Dermis blood vessel endothelial cell (primary cell): ENCODE measurements at regions not wholly inside any gene's neighbourhood (a gene's known extent, or its start where the extent isn't known, plus 50 kb on each side); places are given as distances from the start of the nearest gene placed in this dataset.
A peak's percentile ranks its signal among the peaks of the same experiment; 100 is the strongest.
"Not testable (repeated sequence)": the region's sequence is repeated elsewhere in the genome, so short reads cannot be mapped to it uniquely, and the experiment has no call there.

Experiments used
- DNase-seq: peaks from one replicate; pipeline ENCODE4 v3.0.0; 2010

DNA sequence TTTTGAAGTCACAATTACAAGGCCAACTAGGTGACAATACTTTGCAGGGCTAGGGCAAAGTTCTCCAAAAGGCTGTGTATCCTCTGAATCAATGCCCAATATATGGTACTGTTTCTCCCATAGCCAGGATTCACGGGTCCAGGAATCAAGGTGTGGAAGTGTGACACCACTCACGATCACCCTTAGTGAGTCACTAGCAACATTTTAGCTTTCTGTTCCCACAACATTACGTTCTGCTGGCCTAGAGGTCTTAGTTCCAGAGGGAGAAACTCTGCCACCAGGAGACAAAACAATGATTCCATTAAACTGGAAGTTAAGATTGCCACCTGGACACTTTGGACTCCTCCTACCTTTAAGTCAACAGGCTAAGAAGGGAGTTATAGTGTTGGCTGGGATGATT, 88.5 kb upstream of the RANBP6 start:
- not testable (repeated sequence) for DNase-seq

DNA sequence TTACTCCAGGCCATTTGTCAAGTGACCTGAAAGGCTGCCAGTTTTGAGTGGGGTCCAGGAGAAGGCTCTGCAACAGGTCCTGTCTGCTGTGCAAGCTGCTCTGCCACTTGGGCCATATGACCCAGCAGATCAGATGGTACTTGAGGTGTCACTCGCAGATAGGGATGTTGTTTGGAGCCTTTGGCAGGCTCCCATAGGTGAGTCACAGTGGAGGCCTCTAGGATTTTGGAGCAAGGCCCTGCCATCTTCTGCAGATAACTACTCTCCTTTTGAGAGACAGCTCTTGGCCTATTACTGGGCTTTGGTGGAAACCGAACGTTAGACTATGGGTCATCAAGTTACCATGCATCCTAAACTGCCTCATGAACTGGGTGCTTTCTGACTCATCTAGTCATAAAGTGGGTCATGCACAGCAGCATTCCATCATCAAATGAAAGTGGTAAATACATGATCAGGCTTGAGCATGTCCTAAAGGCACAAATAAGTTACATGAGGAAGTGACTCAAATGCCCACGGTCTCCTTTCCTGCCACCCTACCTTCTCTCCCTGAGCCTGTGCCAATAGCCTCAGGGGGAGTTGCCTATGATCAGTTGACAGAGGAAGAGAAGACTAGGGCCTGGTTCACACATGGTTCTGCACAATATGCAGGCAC, 87.0 kb upstream of the RANBP6 start:
- DNase-seq = peak; percentile 18

DNA sequence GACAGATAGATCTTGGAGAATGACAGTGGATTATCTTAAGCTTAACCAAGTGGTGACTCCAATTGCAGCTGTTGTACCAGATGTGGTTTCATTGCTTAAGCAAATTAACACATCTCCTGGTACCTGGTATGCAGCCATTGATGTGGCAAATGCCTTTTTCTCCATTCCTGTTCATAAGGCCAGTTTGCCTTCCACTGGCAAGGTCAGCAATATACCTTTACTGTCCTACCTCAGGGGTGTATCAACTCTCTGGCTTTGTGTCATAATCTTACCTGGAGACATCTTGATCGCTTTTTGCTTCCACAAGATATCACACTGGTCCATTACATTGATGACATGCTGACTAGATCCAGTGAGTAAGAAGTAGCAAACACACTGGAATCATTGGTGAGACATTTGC, 86.3 kb upstream of the RANBP6 start:
- not testable (repeated sequence) for DNase-seq

DNA sequence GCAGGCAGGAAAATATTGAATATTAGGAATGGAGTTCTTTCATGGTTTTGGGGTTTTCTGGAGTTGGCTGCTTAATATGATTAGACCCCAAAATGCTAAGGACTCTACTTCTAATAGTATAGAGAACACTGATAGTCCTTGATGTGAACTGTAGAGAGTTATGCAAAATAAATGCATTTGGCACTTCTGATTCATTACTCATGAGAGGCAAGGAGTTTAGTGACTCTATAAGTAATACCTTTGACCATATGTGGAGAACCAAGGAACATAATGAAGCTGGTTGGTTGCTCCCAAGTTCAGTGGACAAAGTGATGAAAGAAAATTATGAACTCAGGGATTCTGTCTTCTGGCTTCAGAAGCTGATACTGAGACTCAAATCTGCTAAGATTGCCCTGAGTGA, 83.9 kb upstream of the RANBP6 start:
- DNase-seq = not testable (repeated sequence)

DNA sequence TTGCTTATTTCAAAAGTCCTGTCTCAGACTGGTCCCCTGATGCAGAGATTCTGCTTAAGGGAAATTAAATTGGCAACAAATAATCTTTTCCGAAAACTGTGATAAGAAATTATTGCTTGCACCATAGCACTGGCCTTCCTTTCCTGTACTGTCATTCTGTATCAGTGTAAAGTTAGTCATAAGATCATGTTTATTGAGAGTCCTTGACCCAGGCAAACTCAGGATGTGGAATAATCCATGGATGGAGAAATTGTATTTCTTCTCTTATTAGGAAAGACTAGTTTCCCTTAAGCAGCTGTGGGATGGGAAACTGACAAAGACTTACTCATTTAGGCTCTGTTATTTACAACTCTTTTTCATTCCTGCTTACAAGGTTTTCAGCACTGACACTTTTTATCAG, 83.0 kb upstream of the RANBP6 start:
- DNase-seq = peak; percentile 23

DNA sequence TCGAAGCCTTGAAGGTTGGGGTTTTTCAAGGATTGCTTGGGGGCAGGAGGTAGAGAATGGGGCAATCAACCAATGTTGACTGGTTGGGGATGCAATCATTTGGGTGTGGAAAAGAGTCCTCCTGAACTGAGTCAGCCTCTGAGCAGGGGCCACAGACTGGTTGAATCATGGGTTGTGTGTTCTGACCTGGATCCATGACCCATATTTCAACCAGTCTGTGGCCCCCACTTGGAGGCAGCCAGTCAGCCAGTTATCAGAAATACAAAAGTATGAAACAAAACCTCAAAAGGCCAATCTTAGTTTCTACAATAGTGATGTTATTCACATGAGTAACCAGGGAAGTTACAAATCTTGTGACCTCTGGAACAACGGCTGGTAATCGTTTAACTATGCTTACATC, 81.4 kb upstream of the RANBP6 start:
- DNase-seq = no peak

DNA sequence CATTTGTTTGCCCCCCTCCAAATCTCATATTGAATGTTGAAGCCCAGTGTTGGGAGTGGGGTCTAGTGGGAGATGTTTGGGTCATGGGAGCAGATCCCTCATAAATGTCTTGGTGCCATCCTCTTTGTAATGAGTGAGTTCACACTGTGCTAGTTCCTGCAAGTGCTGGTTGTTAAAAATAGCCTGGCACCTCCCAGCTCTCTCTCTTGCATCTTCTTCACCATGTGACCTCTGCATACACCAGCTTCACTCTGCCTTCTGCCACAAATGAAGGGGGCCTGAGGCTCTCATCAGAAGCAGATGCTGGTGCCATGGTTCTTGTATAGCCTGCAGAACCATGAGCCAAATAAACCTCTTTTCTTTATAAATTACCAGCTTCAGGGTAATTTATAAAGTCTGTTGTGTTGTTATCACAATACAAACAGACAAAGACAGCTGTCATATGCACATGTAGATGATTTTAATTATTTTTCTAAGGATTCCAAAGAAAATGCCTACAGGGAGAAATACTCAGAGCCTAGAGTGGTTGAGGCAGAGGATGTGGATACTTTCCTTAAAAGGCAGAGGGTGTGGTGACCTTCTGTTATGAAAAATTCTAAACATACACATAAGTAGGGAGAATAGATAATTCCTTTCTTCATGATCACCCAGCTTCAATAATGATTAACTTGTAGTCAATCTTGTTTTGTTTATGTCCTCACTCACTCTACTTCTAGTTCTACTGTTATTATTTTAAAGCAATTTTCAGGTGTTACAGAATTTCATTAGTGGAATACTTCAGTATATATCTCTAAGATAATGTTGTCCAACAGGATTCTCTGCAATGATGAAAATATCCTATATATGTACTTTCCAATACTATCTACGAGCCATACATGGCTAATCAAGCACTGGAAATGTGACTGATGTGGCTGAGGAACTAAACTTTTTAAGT, 75.1 kb upstream of the RANBP6 start:
- DNase-seq = no peak

DNA sequence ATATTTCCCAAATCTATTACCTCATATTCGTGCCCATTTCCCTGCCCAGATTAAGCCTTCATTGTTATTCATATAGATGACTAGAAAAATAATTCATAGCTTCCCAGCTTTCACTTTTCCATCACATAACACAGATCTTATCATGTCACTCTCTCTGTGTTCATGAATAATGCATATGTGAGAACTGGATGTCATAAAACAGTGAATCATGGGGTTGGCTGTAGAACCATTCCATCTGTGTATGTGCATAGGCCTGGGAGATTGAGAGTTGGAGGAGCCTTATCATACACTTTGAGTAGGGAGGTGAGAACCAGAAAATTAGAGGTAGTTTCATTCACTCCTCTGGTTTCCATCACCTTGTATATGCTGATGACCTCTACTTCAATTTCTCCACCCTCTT, 73.9 kb upstream of the RANBP6 start:
- no peak for DNase-seq

DNA sequence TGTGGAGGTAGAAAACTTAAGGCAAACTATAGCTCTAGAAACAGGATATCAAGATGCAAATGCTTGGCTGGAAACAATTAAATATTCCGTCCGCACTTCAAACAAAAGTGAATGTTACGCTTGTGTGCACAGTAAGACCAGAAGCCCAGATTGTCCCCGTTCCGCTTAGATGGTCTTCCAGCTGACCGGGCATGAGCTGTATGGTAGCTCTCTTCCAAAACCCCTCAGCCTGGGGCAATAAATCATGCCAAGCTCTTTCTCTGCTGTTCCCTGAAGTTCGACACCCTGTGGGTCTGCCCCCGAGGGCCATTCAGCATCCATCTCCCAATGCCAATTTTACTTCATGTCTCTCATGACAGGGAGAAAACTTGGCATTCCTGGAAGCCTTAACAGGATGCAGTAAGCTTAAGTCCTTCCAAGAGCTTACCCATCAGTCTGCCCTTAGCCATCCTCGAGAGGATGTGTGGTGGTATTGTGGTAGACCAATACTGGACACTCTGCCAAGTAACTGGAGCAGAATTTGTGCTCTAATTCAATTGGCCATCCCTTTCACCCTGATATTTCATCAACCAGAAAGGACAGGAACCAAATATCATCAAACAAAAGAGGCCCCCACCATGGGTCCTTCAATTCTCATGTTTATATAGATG, 70.7 kb upstream of the RANBP6 start:
- no peak for DNase-seq

DNA sequence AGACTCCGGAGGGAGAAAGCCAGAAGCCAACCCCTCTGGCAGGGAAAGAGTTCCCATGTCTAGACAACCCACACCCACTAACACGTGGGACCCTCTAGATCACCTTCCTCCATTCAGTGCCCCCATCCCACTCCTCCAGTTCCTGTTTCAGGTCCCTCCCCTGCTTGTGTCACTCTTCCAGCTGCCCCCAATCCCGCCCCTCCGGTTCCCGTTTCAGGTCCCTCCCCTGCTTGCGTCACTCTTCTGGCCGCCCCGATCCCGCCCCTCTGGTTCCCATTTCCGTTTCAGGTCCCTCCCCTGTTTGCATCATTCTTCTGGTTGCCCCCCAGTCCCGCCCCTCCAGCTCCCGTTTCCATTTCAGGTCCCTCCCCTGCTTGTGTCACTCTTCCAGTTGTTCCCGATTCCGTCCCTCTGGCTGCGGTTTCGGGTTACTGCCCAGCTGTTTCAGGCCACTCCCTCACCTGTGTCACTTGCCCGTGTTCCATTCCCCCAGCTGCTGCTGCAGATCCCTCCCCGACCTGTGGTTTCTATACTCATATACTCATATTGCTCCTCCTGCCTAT, 64.8 kb upstream of the RANBP6 start:
- DNase-seq = peak; percentile 88

DNA sequence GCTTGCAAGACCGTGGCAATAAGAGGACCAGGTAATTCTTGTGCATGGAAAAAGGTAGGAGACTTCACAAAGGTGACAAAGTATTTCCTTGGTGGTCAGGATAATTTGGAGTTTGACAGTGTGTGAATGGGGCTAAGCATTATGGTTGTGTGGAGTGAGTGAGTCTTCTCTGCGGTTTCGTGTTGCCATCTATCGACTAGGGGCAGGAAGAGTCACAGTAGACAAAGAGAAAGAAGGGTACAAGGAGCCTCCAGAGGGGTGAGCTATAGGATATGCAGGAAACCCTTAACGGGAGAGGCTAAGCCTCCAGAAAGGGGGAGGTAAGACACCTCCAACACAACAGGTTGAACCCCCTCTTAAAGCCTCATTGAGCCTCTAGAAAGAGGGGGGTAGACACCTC, 64.0 kb upstream of the RANBP6 start:
- no peak for DNase-seq

DNA sequence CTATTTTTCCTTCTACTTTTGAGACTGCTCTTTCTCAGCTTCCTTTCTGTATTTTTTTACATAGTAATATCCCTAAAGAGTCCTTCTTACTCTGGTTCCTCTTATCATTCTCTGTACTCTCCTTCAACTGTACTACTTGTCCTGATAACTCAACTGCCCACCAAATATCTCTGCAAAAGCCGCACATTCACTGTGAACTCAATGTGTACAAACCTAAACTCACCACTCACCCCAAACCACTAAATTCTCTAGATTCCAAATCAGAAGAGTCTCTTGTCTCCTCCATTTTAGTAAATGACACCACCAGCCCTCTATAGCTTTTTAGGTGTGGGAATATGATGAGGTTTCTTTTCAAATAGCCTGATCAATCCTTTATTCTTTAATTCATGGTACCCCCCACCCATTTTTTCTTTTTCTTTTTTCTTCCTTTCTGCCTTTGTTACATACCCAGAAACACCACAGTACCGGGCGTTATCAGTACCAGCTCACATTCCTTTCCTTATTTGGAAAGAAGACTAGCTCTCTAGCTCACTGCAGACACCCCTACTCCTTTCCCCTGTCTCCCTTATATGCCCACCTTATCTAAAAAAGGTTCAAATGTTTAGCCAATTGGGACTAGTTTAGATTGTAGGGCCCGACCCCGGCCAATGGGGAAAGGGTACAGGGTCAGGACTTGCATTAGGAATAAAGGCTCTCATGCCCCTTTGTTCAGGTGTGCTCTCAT, 63.1 kb upstream of the RANBP6 start:
- no peak for DNase-seq

DNA sequence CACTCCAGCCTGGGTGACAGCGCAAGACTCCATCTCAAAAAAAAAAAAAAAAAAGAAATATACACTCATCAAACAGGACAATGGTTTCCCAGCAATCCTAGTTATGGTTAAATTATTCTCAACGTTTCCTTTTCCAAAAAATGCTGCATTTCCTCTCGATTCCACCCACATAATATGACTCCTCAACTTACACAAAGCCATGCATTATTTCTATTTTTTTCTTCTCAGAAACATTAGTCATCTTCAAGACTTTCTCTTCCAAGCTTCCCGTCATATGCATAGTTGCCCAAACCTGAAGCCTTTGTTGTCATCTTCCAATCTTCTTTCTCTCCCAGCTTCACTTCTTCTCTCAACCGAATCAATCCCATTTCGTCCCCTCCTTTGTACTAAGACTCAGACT, 61.4 kb upstream of the RANBP6 start:
- peak; percentile 45 for DNase-seq

DNA sequence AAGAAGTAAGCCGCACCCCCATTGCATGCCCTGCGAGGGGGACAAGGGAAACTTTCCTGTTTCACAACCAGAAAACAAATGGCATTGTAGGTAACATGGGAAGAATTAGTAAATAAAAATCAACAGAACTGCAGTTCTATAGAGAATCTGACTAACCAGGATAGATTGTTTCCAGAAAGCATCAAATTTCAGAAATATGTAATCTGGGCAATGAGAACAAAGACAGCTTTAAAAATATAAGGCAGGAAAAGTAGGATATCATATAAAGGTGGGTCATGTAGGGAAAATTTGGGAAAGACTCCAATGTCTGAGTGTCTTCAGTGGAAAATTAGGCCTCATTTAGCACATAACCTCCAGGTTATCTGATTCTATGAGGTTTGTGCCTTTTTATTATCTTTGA, 58.3 kb upstream of the RANBP6 start:
- DNase-seq = no peak

DNA sequence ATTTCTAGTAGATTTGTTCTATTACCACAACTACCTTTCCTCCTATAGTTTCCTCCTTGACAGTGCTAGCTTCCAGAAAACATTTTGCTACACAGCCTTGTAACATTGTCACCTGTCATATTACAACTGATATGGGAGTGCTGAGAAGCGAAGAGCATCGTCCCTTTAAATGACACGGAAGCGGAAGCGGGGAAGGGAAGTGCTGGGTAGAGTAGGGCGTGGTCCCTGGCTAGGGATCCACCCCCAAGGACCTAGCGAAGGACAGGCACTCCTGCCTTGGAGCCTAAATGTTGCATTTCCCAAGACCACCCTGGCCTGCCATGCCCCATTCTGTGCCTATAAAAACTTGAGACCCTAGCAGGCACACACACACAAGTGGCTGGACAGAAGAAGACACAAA, 57.4 kb upstream of the RANBP6 start:
- DNase-seq = no peak

DNA sequence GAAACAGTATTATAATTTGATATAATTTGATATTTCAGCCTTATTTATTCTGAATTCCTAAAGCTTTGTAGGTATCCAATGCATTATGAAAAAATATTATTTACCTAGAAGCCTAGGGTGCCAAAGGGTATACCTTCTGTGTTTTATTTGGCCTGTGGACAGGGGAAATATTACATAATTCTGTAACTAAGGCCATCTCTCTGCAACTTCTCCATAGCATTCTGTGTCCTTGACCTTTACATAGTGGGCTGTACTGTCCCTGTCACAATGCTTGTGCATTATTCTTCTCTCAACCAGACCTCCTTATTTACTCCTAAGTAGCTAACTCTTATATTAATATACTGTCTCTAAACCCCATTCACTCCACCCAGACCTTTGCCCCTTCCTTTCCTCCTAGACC, 57.0 kb upstream of the RANBP6 start:
- DNase-seq = no peak

DNA sequence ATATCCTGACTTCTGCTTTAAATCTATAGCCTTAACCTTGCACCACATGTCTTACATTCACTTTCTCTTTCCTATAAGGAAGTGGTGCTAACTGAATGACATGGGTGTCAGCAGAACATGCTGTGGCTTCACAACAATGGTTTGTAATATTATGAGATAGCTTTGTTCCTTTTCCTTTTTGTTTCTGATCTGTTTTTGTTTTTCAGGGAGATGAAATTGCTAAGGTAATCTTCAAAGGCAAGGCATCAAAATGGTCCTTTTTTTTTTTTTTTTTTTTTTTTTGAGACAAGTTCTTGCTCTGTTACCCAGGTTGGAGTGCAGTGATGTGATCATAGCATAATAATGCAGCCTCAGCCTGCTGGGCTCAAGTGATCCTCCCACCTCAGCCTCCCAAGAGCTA, 53.6 kb upstream of the RANBP6 start:
- DNase-seq = no peak

DNA sequence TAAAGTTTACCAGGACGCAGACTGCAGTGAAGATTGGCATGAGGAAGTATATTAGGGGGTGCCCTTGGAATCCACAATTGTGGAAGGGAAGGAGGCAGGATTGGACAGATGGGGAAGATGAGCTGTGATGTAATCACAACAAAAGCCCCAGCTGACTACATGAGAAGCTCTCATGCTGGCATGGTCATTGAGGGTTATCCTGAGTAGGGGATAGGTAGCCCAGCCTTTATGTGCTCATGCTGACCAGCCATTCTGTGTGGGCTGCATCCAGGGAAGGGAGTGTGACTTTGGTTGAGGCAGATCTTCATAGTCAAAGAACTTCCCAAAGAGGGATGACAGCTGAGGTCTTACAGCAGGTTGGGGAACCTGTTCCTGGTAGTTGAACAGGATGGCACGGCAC, 52.0 kb upstream of the RANBP6 start:
- DNase-seq = no peak
